ENCODE measurements at regions not wholly inside any gene's neighbourhood (a gene's known extent, or its start where the extent isn't known, plus 50 kb on each side); places are given as distances from the start of the nearest gene placed in this dataset.

- no peak for DNase-seq (ENCODE audit: low read depth in 2 of 2)
Measured at GRCh38 chr18:77750006-77750405, 500.4 kb downstream of the GALR1 start.

- no peak for DNase-seq (ENCODE audit: low read depth in 2 of 2)
Measured at GRCh38 chr18:77754475-77755044, 504.9 kb downstream of the GALR1 start.

GRCh38 chr18:77755187-77755586 is 505.5 kb downstream of the GALR1 start:
- no peak for DNase-seq (ENCODE audit: low read depth in 2 of 2)

GRCh38 chr18:77761332-77761731 is 511.7 kb downstream of the GALR1 start:
- DNase-seq (ENCODE audit: low read depth in 2 of 2): no peak

GRCh38 chr18:77762014-77762413 is 512.4 kb downstream of the GALR1 start:
- no peak for DNase-seq (ENCODE audit: low read depth in 2 of 2)

- no peak for DNase-seq (ENCODE audit: low read depth in 2 of 2)
Measured at GRCh38 chr18:77762642-77763041, 513.0 kb downstream of the GALR1 start.

GRCh38 chr18:77763530-77764145 is 514.0 kb downstream of the GALR1 start:
- DNase-seq (ENCODE audit: low read depth in 2 of 2): no peak

GRCh38 chr18:77765468-77765867 is 515.8 kb downstream of the GALR1 start:
- no peak for DNase-seq (ENCODE audit: low read depth in 2 of 2)

- DNase-seq (ENCODE audit: low read depth in 2 of 2): no peak
Measured at GRCh38 chr18:77766421-77766820, 516.8 kb downstream of the GALR1 start.

- no peak for DNase-seq (ENCODE audit: low read depth in 2 of 2)
Measured at GRCh38 chr18:77772177-77772576, 522.5 kb downstream of the GALR1 start.

GRCh38 chr18:77776104-77776503 is 526.5 kb downstream of the GALR1 start:
- DNase-seq (ENCODE audit: low read depth in 2 of 2): no peak

- DNase-seq (ENCODE audit: low read depth in 2 of 2): no peak
Measured at GRCh38 chr18:77777163-77777562, 527.5 kb downstream of the GALR1 start.

- no peak for DNase-seq (ENCODE audit: low read depth in 2 of 2)
Measured at GRCh38 chr18:77784759-77785379, 535.2 kb downstream of the GALR1 start.

- no peak for DNase-seq (ENCODE audit: low read depth in 2 of 2)
Measured at GRCh38 chr18:77785415-77785975, 535.8 kb downstream of the GALR1 start.

GRCh38 chr18:77803024-77803423 is 553.4 kb downstream of the GALR1 start:
- DNase-seq (ENCODE audit: low read depth in 2 of 2): no peak

- no peak for DNase-seq (ENCODE audit: low read depth in 2 of 2)
Measured at GRCh38 chr18:77804382-77804781, 554.7 kb downstream of the GALR1 start.

- no peak for DNase-seq (ENCODE audit: low read depth in 2 of 2)
Measured at GRCh38 chr18:77807650-77808049, 558.0 kb downstream of the GALR1 start.

GRCh38 chr18:77811503-77811902 is 561.9 kb downstream of the GALR1 start:
- no peak for DNase-seq (ENCODE audit: low read depth in 2 of 2)

- DNase-seq (ENCODE audit: low read depth in 2 of 2): no peak
Measured at GRCh38 chr18:77815666-77816338, 566.2 kb downstream of the GALR1 start.

GRCh38 chr18:77818328-77818727 is 568.7 kb downstream of the GALR1 start:
- DNase-seq (ENCODE audit: low read depth in 2 of 2): no peak

- DNase-seq (ENCODE audit: low read depth in 2 of 2): no peak
Measured at GRCh38 chr18:77820472-77820871, 570.8 kb downstream of the GALR1 start.

- DNase-seq (ENCODE audit: low read depth in 2 of 2): no peak
Measured at GRCh38 chr18:77821892-77822291, 572.2 kb downstream of the GALR1 start.

GRCh38 chr18:77822632-77823031 is 573.0 kb downstream of the GALR1 start:
- DNase-seq (ENCODE audit: low read depth in 2 of 2): no peak

Measured in stimulated activated CD8-positive, alpha-beta memory T cell treated with anti-CD3 and anti-CD28 coated beads, Interleukin-7, amount 100 ng/mL, for 4 hours (primary cell).